RWPE2 (cell line): ENCODE measurements at regions not wholly inside any gene's neighbourhood (a gene's known extent, or its start where the extent isn't known, plus 50 kb on each side); places are given as distances from the start of the nearest gene placed in this dataset.
"Not testable (repeated sequence)": the region's sequence is repeated elsewhere in the genome, so short reads cannot be mapped to it uniquely, and the experiment has no call there.

ENCODE experiments used
- ATAC-seq: fragments of 200-7000 bp; cut with Tn5 transposase; 3 replicates; pipeline ENCODE4 v1.9.1; 2021; ENCODE audit warnings: low read depth
- DNase-seq: peaks from one replicate; pipeline ENCODE4 v3.0.0-alpha.2; 2020; ENCODE audit warnings: low spot score
- H3K27ac ChIP-seq: fragments of 450-650 bp; 2 replicates; pipeline ENCODE4 v1.5.1; 2017; ENCODE audit warnings: mild to moderate bottlenecking; ENCODE audit not compliant: poor library complexity, severe bottlenecking
- H3K27me3 ChIP-seq: fragments of 250-450 bp; sonication (Bioruptor Pico); 2 replicates; pipeline ENCODE4 v1.5.1; 2021; ENCODE audit warnings: mild to moderate bottlenecking, moderate library complexity; ENCODE audit not compliant: insufficient read depth, poor library complexity, severe bottlenecking
- H3K36me3 ChIP-seq: fragments of 250-450 bp; sonication (Bioruptor Pico); 2 replicates; pipeline ENCODE4 v1.5.1; 2020; ENCODE audit warnings: low read depth, mild to moderate bottlenecking, moderate library complexity
- H3K4me1 ChIP-seq: fragments of 250-450 bp; sonication (Bioruptor Pico); 2 replicates; pipeline ENCODE4 v1.5.1; 2021; ENCODE audit warnings: mild to moderate bottlenecking, moderate library complexity; ENCODE audit not compliant: insufficient read depth, poor library complexity, severe bottlenecking
- H3K4me3 ChIP-seq: fragments of 250-450 bp; sonication (Bioruptor Pico); 2 replicates; pipeline ENCODE4 v1.5.1; 2021; ENCODE audit warnings: mild to moderate bottlenecking, moderate library complexity; ENCODE audit not compliant: severe bottlenecking
- H3K9me3 ChIP-seq: fragments of 250-450 bp; sonication (Bioruptor Pico); 2 replicates; pipeline ENCODE4 v1.5.1; 2021; ENCODE audit warnings: mild to moderate bottlenecking, moderate library complexity; ENCODE audit not compliant: severe bottlenecking
- CTCF ChIP-seq: fragments of 450-650 bp; IDR thresholded peaks from one replicate; pipeline ENCODE4 v1.5.1; 2017; ENCODE audit warnings: mild to moderate bottlenecking, moderate library complexity; ENCODE audit not compliant: poor library complexity, severe bottlenecking

DNA sequence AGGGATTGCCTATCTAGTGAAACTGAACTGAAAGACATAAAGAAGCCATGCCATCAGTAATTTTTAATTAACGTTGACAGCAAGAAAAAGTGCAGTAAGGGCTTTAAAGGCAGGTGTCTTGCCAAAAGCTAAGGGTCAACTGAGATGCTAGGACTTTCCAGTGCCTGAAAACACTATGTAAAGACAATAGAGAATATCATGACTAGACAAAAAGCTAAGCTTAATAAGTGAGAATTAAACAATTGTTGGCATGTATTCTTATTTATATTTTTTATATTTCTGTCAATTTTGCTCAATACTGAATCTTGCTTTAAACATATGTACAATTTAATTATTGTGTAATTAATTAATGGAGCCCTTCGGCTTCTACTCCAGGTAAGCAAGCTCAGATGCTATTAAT, 803.1 kb downstream of the IGSF11 start:
- no peak for ATAC-seq
- Histone ChIP-seq H3K27ac (no peak overlapping the region), H3K27me3 (no peaks in the 10 kb centered on the region), H3K9me3 (no peaks in the 10 kb centered on the region), H3K4me1 (no peaks in the 10 kb centered on the region), H3K36me3 (no peaks in the 10 kb centered on the region), H3K4me3 (no peak overlapping the region)
- TF ChIP-seq CTCF: no peak
- DNase-seq: no peak

- no peak for DNase-seq
- Histone ChIP-seq H3K4me3 (no peak overlapping the region), H3K36me3 (no peaks in the 10 kb centered on the region), H3K27ac (no peak overlapping the region), H3K4me1 (no peaks in the 10 kb centered on the region), H3K27me3 (no peaks in the 10 kb centered on the region), H3K9me3 (no peaks in the 10 kb centered on the region)
- TF ChIP-seq CTCF: no peak
- no peak for ATAC-seq
Measured at GRCh38 chr3:118239253-118239652, 795.4 kb downstream of the IGSF11 start.

DNA sequence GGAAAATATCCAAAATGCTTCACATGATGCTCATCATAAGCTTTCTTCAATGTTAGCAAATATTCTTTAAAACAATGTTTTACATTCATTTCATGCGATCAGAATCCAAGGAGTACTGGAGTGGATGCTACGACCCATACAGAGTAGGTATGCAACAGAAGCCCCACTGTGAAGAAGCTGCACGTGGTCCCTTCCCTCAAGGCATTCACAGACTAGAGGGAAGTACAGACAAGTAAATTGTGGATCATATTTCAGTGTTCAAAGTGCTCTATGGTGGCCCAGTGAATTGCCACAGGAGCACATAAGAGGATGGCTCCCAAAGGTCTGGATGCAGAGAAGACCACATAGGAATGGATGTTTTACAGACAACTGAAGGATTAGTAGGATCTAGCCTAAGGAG, 789.9 kb downstream of the IGSF11 start:
- TF ChIP-seq CTCF: no peak
- ATAC-seq (no peak), DNase-seq (no peak)
- no peak overlapping the region for H3K4me3 ChIP-seq
- H3K4me1 ChIP-seq: no peaks in the 10 kb centered on the region
- H3K36me3 ChIP-seq: no peaks in the 10 kb centered on the region
- no peak overlapping the region for H3K27ac ChIP-seq
- H3K27me3 ChIP-seq: no peaks in the 10 kb centered on the region
- H3K9me3 ChIP-seq: no peaks in the 10 kb centered on the region

GRCh38 chr3:118245312-118245711, 789.3 kb downstream of the IGSF11 start:
- Histone ChIP-seq H3K9me3 (no peaks in the 10 kb centered on the region), H3K4me3 (no peak overlapping the region), H3K4me1 (no peaks in the 10 kb centered on the region), H3K27me3 (no peaks in the 10 kb centered on the region), H3K27ac (no peak overlapping the region), H3K36me3 (no peaks in the 10 kb centered on the region)
- no peak for TF ChIP-seq CTCF
- DNase-seq (no peak), ATAC-seq (no peak)

DNA sequence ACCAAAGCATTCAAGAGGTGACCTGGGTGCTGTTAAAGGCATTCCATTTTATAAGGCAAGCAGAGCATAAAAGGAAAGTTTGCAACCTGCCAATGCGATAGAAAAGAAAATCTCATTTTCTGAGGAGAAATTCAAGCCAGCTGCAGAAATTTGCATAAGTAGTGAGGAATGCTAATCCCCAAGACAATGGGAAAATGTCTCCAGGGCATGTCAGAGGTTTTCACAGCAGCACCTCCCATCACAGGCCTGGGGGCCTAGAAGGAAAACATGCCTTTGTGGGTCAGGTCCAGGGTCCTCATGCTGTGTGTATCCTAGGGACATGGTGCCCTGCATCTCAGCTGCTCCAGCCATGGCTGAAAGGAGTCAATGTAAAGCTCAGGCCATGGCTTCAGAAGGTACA, 775.8 kb downstream of the IGSF11 start:
- not testable (repeated sequence) for ATAC-seq, H3K9me3 ChIP-seq, H3K36me3 ChIP-seq, H3K4me3 ChIP-seq, DNase-seq, H3K27ac ChIP-seq, H3K27me3 ChIP-seq
- H3K4me1 ChIP-seq: peaks cover 14% of the 10 kb centered on the region
